Memory B cell (primary cell): ENCODE measurements at regions not wholly inside any gene's neighbourhood (a gene's known extent, or its start where the extent isn't known, plus 50 kb on each side); places are given as distances from the start of the nearest gene placed in this dataset.
"Not testable (repeated sequence)": the region's sequence is repeated elsewhere in the genome, so short reads cannot be mapped to it uniquely, and the experiment has no call there.

Source experiments
- ATAC-seq: fragments of 150-1000 bp; cut with Tn5 transposase; 2 replicates; pipeline ENCODE4 v1.10.0; 2021; ENCODE audit warnings: low read depth, mild to moderate bottlenecking, moderate library complexity
- DNase-seq, 2 donors: peaks; one replicate each; pipeline ENCODE4 v3.0.0; 2022; ENCODE audit warnings: low spot score in 2 of 2
- H3K27ac Mint-ChIP-seq: one replicate; pipeline ENCODE4 v1.8.0; 2022; ENCODE audit warnings: mild to moderate bottlenecking, moderate library complexity, mixed read lengths
- H3K27me3 Mint-ChIP-seq: one replicate; pipeline ENCODE4 v1.8.0; 2022; ENCODE audit warnings: mixed read lengths
- H3K36me3 Mint-ChIP-seq: one replicate; pipeline ENCODE4 v1.8.0; 2022; ENCODE audit warnings: mild to moderate bottlenecking, mixed read lengths
- H3K4me1 Mint-ChIP-seq: one replicate; pipeline ENCODE4 v1.8.0; 2022; ENCODE audit warnings: mixed read lengths
- H3K4me3 Mint-ChIP-seq: one replicate; pipeline ENCODE4 v1.8.0; 2022; ENCODE audit warnings: mild to moderate bottlenecking, moderate library complexity, mixed read lengths
- H3K9me3 Mint-ChIP-seq: one replicate; pipeline ENCODE4 v1.8.0; 2022; ENCODE audit warnings: mixed read lengths

DNA sequence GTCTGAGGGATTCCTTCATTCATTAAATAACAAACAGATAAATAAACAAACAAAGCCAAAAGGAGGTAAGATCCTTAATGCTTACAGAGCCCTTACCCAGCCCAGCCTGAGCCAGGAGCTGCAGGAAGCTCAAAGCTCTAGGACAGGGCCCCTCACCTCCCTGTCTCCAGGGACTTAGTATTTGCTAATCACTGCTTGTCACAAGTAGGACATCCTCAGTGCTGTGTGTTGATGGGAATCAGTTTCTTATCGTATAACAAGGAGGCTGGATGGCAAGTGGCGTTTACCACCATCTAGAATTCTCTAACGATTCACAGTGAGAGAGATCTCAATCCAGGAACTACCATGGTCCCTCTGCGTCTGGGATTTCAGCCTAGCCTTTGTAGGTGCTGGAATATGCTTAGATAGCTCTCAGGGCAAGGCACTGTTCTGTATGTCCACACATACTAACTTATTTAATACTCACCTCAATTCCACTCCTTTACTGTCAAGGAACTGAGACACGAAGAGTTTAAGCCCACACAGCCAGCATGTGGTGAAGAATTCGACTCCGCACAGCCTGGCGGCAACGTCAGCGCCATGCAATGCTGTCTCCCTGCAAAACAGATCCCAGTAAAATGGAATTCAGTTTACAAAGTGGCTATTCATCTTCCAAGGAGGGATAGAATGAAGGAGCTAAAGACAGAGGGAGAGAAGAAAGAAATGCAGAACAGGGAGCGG, 164.8 kb downstream of the MYCN start:
- Mint-ChIP-seq H3K27me3 (peaks cover 2% of the 10 kb centered on the region), H3K36me3 (no peaks in the 10 kb centered on the region), H3K4me1 (no peaks in the 10 kb centered on the region), H3K9me3 (no peaks in the 10 kb centered on the region), H3K27ac (no peak overlapping the region), H3K4me3 (no peak overlapping the region)
- DNase-seq: no peak
- ATAC-seq: no peak

DNA sequence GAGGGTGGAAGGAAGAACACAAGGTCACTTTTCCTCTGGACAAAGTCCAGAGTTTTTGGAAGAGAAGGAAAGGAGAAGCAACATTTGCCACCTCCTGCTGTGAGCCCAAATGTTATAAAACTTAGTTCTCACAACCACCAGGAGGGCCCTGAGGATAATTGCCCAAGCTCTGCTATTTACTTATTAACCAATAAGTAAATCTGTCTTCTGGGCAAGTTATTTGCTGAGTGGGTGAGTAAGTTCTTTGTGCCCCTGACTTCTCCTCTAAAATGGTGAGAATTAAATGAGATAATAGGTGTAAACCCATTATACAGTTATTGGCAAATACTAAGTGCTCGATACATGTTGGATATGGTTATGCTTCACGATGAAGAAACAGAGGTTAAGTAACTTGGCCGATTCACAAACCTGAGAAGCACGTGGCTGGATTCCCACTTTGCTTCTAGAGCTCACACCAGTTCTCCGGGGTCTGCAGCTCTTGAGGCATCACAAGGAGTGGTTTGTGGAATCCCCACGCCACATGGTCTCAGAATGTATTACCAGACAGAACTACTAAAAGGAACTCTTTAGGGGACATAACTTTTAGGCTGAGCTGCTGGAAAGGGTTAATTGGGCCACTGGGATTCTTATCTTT, 164.1 kb downstream of the MYCN start:
- Mint-ChIP-seq H3K4me3 (no peak overlapping the region), H3K27me3 (peaks cover 2% of the 10 kb centered on the region), H3K9me3 (no peaks in the 10 kb centered on the region), H3K4me1 (no peaks in the 10 kb centered on the region), H3K27ac (no peak overlapping the region), H3K36me3 (no peaks in the 10 kb centered on the region)
- DNase-seq (no peak), ATAC-seq (no peak)

DNA sequence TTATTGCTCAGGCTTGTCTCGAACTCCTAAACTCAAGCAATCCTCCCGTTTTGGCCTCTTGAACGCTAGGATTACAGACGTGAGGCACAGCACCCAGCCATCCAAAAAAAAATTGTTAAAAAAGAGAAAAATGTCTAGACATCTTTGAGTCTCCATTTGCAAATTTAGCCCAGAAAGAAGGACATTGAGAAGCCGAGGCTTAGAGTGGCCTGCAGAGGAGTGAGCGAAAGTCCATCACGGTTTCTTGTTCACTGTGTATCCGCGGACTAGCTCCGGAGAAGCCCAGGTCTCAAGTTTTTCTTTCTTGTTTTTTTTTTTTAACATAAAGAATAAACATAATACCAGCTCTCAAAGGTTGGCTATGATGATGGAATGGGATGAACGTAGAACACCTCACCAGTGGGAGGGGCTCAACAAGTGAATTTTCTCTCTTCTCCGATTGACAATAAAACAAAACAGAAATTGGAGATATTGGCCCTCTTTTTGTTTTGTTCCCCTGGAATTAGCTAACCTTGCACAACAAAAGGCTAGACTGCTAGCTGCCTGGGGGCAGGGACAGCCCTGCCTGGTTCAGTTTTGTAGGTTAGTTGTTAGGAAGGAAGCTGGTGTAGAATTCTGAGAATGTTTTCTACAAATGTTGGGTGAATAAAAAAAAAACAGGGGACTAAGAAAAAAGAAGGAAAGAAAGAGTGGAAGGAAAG, 163.4 kb downstream of the MYCN start:
- Mint-ChIP-seq H3K4me3 (no peak overlapping the region), H3K9me3 (no peaks in the 10 kb centered on the region), H3K4me1 (no peaks in the 10 kb centered on the region)

DNA sequence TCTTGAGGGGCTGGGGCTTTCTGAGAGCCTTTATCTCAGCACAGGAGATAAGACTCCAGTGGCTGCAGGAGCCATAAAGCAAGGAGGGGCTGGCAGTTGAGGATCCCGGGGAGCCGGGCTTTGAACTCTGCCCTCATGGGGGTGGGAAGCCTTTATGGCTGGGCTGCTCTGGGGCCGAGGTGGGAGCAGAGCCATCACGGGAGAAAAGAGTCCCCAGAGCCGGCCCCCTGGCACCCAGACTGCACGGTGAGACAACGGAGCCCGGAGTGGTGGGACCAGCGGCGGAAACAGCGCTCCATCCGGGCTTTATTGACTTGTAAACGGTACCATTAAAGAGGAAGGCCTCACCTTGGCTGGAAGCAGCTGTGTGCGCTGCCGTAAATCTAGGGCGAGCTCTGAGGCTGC, 162.6 kb downstream of the MYCN start:
- Mint-ChIP-seq H3K9me3 (no peaks in the 10 kb centered on the region), H3K27me3 (peaks cover 2% of the 10 kb centered on the region), H3K4me3 (no peak overlapping the region), H3K27ac (no peak overlapping the region), H3K36me3 (no peaks in the 10 kb centered on the region), H3K4me1 (no peaks in the 10 kb centered on the region)
- DNase-seq: no peak
- ATAC-seq: no peak

More for the DNA sequence above, 163.4 kb downstream of the MYCN start:
- no peak for ATAC-seq
- DNase-seq: no peak
- no peak overlapping the region for H3K27ac Mint-ChIP-seq
- peaks cover 2% of the 10 kb centered on the region for H3K27me3 Mint-ChIP-seq
- H3K36me3 Mint-ChIP-seq: no peaks in the 10 kb centered on the region

DNA sequence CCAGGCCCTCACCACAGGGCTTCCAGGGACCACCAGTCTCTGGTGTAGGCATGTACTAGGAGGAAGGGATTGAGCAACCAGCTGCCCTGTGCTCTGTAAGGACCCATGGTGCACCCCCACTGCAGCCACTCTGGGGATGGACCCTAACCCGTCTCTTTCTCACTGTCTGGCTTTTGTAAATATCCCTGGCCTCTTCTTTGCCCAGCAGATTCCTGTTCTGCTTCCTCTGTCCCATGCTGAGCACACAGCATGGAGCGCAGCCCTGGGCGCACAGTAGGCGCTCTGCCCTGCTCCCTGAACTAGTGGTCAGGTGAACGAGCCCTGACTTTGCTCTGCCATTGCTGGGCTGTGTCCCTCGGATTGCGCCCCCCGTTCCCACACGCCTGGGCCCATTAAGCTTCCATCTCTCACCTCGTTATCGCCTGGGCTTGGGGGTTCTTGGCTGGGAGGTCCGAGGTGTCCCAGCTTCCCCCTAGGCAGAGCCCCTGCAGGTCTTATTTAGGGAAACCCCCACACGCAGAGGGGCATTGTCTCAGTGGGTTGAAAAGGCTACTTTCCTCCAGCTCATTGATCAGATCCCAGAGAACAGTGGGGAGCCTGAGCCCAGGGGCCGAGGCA, 162.1 kb downstream of the MYCN start:
- no peak overlapping the region for H3K27ac Mint-ChIP-seq
- no peak for DNase-seq
- no peaks in the 10 kb centered on the region for H3K36me3 Mint-ChIP-seq
- no peak overlapping the region for H3K4me3 Mint-ChIP-seq
- no peaks in the 10 kb centered on the region for H3K4me1 Mint-ChIP-seq
- ATAC-seq: no peak
- H3K9me3 Mint-ChIP-seq: no peaks in the 10 kb centered on the region
- H3K27me3 Mint-ChIP-seq: peaks cover 2% of the 10 kb centered on the region

DNA sequence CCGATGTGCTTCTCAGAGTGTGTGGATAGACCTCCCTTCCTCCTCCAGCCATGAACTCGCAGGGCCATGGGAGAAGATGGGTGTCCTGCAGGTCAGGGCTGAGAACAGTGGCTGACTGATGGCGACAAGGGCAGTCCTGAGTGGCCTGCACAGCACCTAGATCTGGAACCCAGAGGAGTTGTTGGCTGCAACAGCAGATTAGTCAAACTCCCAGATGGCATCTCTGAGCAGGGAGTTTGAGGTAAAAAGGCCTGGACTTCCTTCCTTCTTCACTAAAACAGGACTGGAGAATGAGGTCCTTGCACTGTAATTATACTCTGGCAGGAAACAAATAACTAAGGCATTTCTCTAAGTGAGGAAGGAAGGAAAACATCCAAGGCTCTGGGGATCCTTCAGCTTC, 160.8 kb downstream of the MYCN start:
- no peak overlapping the region for H3K4me3 Mint-ChIP-seq
- H3K27me3 Mint-ChIP-seq: no peaks in the 10 kb centered on the region
- H3K27ac Mint-ChIP-seq: no peak overlapping the region
- no peaks in the 10 kb centered on the region for H3K36me3 Mint-ChIP-seq
- DNase-seq (no peak), ATAC-seq (no peak)
- H3K9me3 Mint-ChIP-seq: no peaks in the 10 kb centered on the region
- H3K4me1 Mint-ChIP-seq: no peaks in the 10 kb centered on the region

DNA sequence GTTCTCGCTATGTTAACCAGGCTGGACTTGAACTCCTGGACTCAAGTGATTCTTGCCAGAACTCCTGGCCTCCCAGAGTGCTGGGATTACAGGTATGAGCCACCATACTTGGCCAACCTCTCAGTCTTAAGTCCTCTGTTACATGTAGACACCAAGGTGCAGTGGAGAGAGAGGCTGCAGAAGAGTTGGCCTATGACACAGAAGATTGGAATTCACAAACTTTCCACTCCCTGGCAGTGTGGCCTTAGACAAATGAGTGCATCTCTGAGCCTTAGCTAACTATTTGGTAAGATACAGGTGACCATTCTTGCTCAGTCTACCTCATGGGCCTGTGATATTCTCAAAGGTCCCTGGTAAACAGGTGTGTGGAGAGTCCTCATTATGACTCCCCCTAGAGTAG, 159.7 kb downstream of the MYCN start:
- DNase-seq (no peak), ATAC-seq (no peak)
- H3K36me3 Mint-ChIP-seq: no peaks in the 10 kb centered on the region
- H3K9me3 Mint-ChIP-seq: no peaks in the 10 kb centered on the region
- no peak overlapping the region for H3K4me3 Mint-ChIP-seq
- no peak overlapping the region for H3K27ac Mint-ChIP-seq
- no peaks in the 10 kb centered on the region for H3K4me1 Mint-ChIP-seq
- no peaks in the 10 kb centered on the region for H3K27me3 Mint-ChIP-seq

DNA sequence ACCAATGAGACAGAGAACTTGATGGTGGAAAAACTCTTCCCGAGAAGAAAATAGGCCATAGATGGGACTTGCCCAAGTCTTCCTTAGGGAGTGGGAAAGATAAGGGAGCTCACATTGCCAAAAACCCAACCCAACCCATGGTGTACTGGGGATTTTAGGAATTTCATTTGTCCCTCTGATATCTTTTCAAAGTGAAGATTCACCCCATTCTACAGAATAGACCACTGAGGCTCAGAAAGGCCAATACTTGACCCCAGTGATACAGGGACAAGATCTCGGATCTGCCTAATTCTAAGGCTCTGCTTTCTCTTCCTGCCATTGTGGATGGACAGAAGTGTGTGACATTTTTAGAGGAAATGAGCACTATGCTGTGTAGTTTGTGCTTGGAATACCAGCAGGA, 159.0 kb downstream of the MYCN start:
- H3K27me3 Mint-ChIP-seq: no peaks in the 10 kb centered on the region
- DNase-seq: no peak

DNA sequence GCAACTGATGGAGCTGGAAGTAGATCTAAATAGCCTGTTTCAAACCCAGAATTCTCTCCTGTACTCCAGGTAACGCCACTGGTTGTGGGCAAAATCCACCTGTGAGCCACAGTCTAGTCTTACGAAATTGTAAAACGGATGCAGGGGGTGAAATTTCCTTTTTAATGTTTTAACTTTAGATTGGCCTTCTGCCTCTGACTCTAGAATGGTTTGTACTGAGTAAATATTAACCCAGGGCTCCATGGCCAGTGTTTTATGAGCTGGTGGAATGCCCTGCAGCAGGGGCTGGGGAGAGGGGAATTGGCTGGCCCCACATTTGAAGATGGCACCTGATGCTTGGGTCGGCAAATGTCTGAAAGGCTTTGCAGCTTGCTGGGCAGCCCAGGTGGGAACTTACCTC, 156.6 kb downstream of the MYCN start:
- no peaks in the 10 kb centered on the region for H3K27me3 Mint-ChIP-seq
- no peaks in the 10 kb centered on the region for H3K4me1 Mint-ChIP-seq
- no peaks in the 10 kb centered on the region for H3K9me3 Mint-ChIP-seq
- no peaks in the 10 kb centered on the region for H3K36me3 Mint-ChIP-seq
- no peak for ATAC-seq
- no peak for DNase-seq
- H3K4me3 Mint-ChIP-seq: no peak overlapping the region
- no peak overlapping the region for H3K27ac Mint-ChIP-seq

More for the DNA sequence above, 159.0 kb downstream of the MYCN start:
- ATAC-seq: no peak
- H3K9me3 Mint-ChIP-seq: no peaks in the 10 kb centered on the region
- no peak overlapping the region for H3K27ac Mint-ChIP-seq
- H3K4me3 Mint-ChIP-seq: no peak overlapping the region
- no peaks in the 10 kb centered on the region for H3K4me1 Mint-ChIP-seq
- H3K36me3 Mint-ChIP-seq: no peaks in the 10 kb centered on the region

DNA sequence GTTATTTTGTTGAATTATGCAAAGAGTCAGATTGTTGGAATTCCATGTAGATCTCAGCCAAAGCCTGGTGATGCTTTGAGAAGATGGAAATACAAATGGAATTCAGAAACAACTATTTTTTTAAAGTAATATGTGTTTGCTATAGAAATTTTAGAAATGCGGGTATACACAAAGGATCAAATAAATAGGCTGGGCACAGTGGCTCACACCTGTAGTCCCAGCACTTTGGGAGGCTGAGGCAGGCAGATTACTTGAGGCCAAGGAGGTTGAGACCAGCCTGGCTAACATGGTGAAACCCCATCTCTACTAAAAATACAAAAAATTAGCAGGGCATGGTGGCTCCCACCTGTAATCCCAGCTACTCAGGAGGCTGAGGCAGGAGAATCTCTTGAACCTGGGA, 155.1 kb downstream of the MYCN start:
- H3K4me1 Mint-ChIP-seq, H3K4me3 Mint-ChIP-seq, H3K27ac Mint-ChIP-seq, H3K9me3 Mint-ChIP-seq, ATAC-seq, DNase-seq, H3K27me3 Mint-ChIP-seq, H3K36me3 Mint-ChIP-seq: not testable (repeated sequence)

DNA sequence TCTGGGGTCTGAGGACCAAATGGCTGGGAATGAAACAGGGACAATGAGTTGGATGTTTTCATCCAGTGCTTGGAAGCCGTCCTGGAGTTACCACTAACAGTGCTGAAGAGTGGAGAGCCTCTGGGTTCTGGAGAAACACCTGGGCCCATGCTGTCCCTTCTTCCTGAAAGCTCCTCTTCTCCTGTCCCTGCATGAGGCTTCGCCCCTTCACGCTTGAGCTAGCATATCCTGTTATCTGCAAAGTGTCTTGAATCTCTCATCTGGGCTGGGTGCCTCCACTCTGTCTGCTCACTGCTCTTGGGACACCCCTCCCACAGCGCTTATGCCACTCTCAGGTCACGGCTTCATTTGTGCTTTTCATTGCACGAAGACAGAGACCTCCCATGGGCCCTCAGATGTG, 154.5 kb downstream of the MYCN start:
- Mint-ChIP-seq H3K27me3 (no peaks in the 10 kb centered on the region), H3K4me1 (no peaks in the 10 kb centered on the region), H3K36me3 (no peaks in the 10 kb centered on the region), H3K9me3 (peaks cover 3% of the 10 kb centered on the region), H3K4me3 (no peak overlapping the region), H3K27ac (no peak overlapping the region)
- ATAC-seq (no peak), DNase-seq (no peak)

DNA sequence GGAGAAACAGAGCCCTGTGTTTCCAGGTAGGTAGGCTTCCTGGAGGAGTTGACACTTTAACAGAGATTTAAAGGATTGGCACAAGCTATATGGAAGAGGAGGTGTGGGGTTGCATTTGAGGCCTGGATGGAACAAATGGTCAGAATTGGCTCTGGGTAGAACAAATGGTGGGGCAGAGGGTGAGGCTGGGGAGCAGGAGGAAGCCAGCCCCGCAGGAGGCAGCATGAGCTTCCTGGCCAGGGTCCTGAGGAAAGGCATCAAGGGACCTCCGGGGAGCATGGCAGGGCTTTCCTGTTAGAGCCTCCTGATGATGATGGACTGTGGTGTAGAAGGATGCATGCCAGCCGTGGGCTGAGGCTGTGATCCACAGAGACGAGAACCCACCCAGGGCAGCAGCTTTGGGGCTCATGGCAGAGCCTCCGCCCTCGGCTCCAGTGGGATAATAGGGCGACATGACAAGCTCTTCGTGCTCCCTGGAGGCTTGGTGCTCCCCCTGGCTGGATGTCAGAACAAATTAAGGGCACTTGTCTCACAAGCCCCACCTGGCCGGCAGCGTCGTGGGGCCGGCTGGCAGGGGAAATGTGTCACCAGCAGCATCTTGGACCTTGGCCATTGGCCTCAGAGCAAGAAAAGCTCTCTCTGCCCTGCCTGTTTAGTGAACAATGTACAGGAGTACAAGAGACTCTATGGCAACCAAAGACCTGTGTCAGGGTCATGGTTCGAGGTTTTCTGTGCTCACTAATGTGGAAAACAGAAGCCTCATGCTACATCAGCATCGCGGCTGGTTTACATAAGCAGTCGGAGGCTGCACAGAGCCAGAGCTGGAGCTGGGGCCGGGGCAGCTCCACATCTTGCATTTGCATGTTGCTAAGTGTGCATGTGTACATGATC, 153.5 kb downstream of the MYCN start:
- ATAC-seq: no peak

DNA sequence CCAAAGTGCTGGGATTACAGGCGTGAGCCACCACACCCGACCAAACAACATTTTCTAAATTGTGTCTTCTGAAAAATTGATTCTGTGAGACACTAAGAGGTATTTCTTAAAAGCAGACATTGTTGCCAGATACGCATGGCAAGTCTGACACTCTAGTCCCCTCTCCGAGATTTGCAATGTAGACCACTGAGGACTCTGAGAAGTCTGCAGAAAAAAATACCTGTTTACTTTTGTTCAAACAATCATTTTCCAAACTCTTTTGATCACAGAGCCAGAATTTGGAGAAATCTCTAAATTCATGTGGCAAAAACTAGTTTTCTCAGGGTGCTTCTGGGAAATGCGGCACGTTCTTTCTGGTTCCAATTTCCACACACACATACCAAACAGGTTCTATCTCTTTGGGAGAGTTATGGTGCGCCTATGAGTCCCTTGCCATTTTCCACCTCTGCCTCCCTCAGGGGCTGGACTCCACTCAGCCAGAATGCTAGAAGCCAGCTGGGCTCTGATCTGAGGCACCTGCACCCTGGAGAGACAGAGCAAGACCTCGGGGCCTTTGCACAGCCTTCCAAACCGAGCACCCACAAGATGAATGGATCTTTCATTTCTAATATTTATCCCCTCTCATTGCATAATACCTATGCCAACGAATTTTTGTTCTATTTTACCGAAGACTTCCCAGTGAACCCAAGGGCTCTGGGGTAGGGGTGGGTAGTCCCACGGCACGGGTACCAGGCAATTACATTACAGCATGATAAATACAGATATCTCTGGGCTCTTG, 152.7 kb downstream of the MYCN start:
- no peaks in the 10 kb centered on the region for H3K36me3 Mint-ChIP-seq
- no peaks in the 10 kb centered on the region for H3K4me1 Mint-ChIP-seq
- H3K27ac Mint-ChIP-seq: no peak overlapping the region
- ATAC-seq: no peak
- no peak overlapping the region for H3K4me3 Mint-ChIP-seq
- H3K27me3 Mint-ChIP-seq: no peaks in the 10 kb centered on the region
- H3K9me3 Mint-ChIP-seq: peaks cover 3% of the 10 kb centered on the region
- no peak for DNase-seq

More for the DNA sequence above, 153.5 kb downstream of the MYCN start:
- Mint-ChIP-seq H3K27me3 (no peaks in the 10 kb centered on the region), H3K4me3 (no peak overlapping the region), H3K4me1 (no peaks in the 10 kb centered on the region), H3K27ac (no peak overlapping the region), H3K9me3 (peaks cover 3% of the 10 kb centered on the region), H3K36me3 (no peaks in the 10 kb centered on the region)
- DNase-seq: no peak
